ENCODE measurements at regions not wholly inside any gene's neighbourhood (a gene's known extent, or its start where the extent isn't known, plus 50 kb on each side); places are given as distances from the start of the nearest gene placed in this dataset.

DNA sequence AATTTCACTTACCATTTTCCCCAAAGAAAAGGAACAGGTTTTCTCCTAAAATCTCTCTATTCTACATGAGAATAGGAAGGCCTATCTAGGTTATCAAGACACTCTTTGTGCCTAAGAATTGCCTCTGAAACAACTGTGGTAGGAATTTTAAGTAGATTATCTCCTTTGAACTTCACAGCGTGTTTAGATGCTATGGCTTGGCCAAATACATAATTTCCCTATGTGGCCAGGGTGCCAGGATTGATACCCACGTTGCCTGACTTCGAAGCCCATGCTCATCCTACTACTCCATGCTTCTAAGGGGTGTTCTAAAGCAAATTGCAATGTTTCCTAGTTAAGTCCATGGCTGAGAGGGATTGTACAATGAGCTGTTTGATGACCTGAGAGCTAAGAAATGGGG lies 241.5 kb upstream of the FBXO33 start:
- POLR2A ChIA-PET: no interaction called here
- H3K9ac ChIP-seq: no peak overlapping the region
- no peaks in the 10 kb centered on the region for H3K27me3 ChIP-seq (ENCODE audit: insufficient read depth)
- no peaks in the 10 kb centered on the region for H3F3A ChIP-seq (replicated peaks; ENCODE audit: insufficient read depth)
- H3K36me3 ChIP-seq (replicated peaks in 1 of 2; ENCODE audit: control insufficient read depth in 1 of 2, insufficient read depth in 2 of 2, low read length in 1 of 2): no peaks in the 10 kb centered on the region
- H3K4me2 ChIP-seq: no peak overlapping the region
- H3K9me2 ChIP-seq: no peaks in the 10 kb centered on the region
- WGBS (ENCODE audit: low lambda C conversion rate): 0% methylated on average over 3 of the region's 3 CpGs
- TF ChIP-seq SMC3 (IDR thresholded peaks at IDR 0.05; ENCODE audit: low read depth, low read length): no peak
- no peak for TF ChIP-seq FOXM1 (IDR thresholded peaks at IDR 0.05; ENCODE audit: low read depth)
- no peak for TF ChIP-seq GATA2 (CRISPR knock-in tag; IDR thresholded peaks at IDR 0.05)
- TF ChIP-seq SIN3A (IDR thresholded peaks at IDR 0.05; ENCODE audit: borderline replicate concordance, low read depth, low read length): no peak
- no peak for TF ChIP-seq FOSL2 (IDR thresholded peaks at IDR 0.05; ENCODE audit: borderline replicate concordance, low read depth)
- TF ChIP-seq TCF12 (IDR thresholded peaks at IDR 0.05): no peak
- TF ChIP-seq NRF1 (IDR thresholded peaks at IDR 0.05; ENCODE audit: low read depth, low read length): no peak
- no peak for TF ChIP-seq ZBTB33 (IDR thresholded peaks at IDR 0.05; ENCODE audit: borderline replicate concordance, low read depth)
- no peak for TF ChIP-seq MXI1 (IDR thresholded peaks at IDR 0.05; ENCODE audit: low read depth, low read length)
- no peak for TF ChIP-seq RAD21 (IDR thresholded peaks at IDR 0.05; ENCODE audit: low read length)
- H4K20me1 ChIP-seq (ENCODE audit: insufficient read depth): no peaks in the 10 kb centered on the region
- H2AFZ ChIP-seq (ENCODE audit: low read depth): no peak overlapping the region
- CTCF ChIA-PET: interaction anchor here (0.6 kb wide), 1 partner anchor 794 kb away, joined by 3 read pairs; no protein-coding TSS in a partner anchor
- no peak for DNase-seq
- no peaks in the 10 kb centered on the region for H3K79me2 ChIP-seq (ENCODE audit: insufficient read depth)
- no peaks in the 10 kb centered on the region for H3K4me1 ChIP-seq (ENCODE audit: control insufficient read depth in 1 of 2, insufficient read depth in 2 of 2, low read depth in 1 of 2, low read length in 1 of 2)
- H3K9me3 ChIP-seq: no peaks in the 10 kb centered on the region
- H3K4me3 ChIP-seq (ENCODE audit: low read depth in 2 of 2, low read length in 1 of 2): no peak overlapping the region
- no peak overlapping the region for H3K27ac ChIP-seq (ENCODE audit: low read depth in 2 of 2, low read length in 1 of 2)

DNA sequence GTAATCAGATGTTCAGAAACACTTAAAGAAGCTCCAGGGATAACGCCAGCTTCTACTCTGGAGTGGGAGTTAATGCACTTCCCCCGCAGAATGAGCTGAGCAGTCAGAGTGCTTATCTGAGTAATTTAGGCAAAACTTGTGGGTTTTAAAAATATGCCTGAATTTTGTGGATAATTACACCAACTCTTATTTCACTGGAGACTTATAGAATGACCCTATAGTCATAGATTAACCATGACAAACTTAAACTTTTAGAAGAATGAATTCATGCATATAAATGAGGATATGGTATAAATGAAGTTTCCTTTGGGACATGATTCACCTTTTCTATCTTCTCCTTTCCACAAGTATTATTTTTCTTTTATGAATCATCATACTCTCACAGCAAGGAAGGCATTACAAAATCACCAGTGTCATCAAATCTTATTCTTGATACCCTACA lies 241.1 kb upstream of the FBXO33 start:
- Histone ChIP-seq H3K79me2 (ENCODE audit: insufficient read depth) (no peaks in the 10 kb centered on the region), H3K4me3 (ENCODE audit: low read depth in 2 of 2, low read length in 1 of 2) (no peak overlapping the region), H3K9me3 (no peaks in the 10 kb centered on the region), H3K9me2 (no peaks in the 10 kb centered on the region), H3K4me1 (ENCODE audit: control insufficient read depth in 1 of 2, insufficient read depth in 2 of 2, low read depth in 1 of 2, low read length in 1 of 2) (no peaks in the 10 kb centered on the region), H3K36me3 (replicated peaks in 1 of 2; ENCODE audit: control insufficient read depth in 1 of 2, insufficient read depth in 2 of 2, low read length in 1 of 2) (no peaks in the 10 kb centered on the region), H2AFZ (ENCODE audit: low read depth) (no peak overlapping the region), H3K4me2 (no peak overlapping the region), H3K9ac (no peak overlapping the region), H3K27ac (ENCODE audit: low read depth in 2 of 2, low read length in 1 of 2) (no peak overlapping the region), H3K27me3 (ENCODE audit: insufficient read depth) (no peaks in the 10 kb centered on the region), H3F3A (replicated peaks; ENCODE audit: insufficient read depth) (no peaks in the 10 kb centered on the region), H4K20me1 (ENCODE audit: insufficient read depth) (no peaks in the 10 kb centered on the region)
- ChIA-PET CTCF (interaction anchor here (0.6 kb wide), 1 partner anchor 795 kb away, joined by 3 read pairs; no protein-coding TSS in a partner anchor), POLR2A (no interaction called here)
- 37% methylated on average over 2 of the region's 2 CpGs for WGBS (ENCODE audit: low lambda C conversion rate)
- TF ChIP-seq MEF2A (IDR thresholded peaks at IDR 0.05; ENCODE audit: borderline replicate concordance, low read depth) (no peak), EZH2phosphoT487 (IDR thresholded peaks at IDR 0.05; ENCODE audit: borderline replicate concordance, low read depth) (no peak), MXI1 (IDR thresholded peaks at IDR 0.05; ENCODE audit: low read depth, low read length) (no peak), CHD2 (IDR thresholded peaks at IDR 0.05; ENCODE audit: low read length, partially characterized antibody) (no peak), FOSL2 (IDR thresholded peaks at IDR 0.05; ENCODE audit: borderline replicate concordance, low read depth) (no peak), ZBTB33 (IDR thresholded peaks at IDR 0.05; ENCODE audit: borderline replicate concordance, low read depth) (no peak), FOXM1 (IDR thresholded peaks at IDR 0.05; ENCODE audit: low read depth) (no peak)
- TF ChIP-seq, protein P1, sequence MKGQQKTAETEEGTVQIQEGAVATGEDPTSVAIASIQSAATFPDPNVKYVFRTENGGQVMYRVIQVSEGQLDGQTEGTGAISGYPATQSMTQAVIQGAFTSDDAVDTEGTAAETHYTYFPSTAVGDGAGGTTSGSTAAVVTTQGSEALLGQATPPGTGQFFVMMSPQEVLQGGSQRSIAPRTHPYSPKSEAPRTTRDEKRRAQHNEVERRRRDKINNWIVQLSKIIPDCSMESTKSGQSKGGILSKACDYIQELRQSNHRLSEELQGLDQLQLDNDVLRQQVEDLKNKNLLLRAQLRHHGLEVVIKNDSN (IDR thresholded peaks at IDR 0.05; ENCODE audit: borderline replicate concordance, low read depth): no peak
- TF ChIP-seq, protein P2, sequence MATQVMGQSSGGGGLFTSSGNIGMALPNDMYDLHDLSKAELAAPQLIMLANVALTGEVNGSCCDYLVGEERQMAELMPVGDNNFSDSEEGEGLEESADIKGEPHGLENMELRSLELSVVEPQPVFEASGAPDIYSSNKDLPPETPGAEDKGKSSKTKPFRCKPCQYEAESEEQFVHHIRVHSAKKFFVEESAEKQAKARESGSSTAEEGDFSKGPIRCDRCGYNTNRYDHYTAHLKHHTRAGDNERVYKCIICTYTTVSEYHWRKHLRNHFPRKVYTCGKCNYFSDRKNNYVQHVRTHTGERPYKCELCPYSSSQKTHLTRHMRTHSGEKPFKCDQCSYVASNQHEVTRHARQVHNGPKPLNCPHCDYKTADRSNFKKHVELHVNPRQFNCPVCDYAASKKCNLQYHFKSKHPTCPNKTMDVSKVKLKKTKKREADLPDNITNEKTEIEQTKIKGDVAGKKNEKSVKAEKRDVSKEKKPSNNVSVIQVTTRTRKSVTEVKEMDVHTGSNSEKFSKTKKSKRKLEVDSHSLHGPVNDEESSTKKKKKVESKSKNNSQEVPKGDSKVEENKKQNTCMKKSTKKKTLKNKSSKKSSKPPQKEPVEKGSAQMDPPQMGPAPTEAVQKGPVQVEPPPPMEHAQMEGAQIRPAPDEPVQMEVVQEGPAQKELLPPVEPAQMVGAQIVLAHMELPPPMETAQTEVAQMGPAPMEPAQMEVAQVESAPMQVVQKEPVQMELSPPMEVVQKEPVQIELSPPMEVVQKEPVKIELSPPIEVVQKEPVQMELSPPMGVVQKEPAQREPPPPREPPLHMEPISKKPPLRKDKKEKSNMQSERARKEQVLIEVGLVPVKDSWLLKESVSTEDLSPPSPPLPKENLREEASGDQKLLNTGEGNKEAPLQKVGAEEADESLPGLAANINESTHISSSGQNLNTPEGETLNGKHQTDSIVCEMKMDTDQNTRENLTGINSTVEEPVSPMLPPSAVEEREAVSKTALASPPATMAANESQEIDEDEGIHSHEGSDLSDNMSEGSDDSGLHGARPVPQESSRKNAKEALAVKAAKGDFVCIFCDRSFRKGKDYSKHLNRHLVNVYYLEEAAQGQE (IDR thresholded peaks at IDR 0.05; ENCODE audit: low read depth, low read length): no peak
- DNase-seq: no peak
